ENCODE measurements at regions not wholly inside any gene's neighbourhood (a gene's known extent, or its start where the extent isn't known, plus 50 kb on each side); places are given as distances from the start of the nearest gene placed in this dataset.

DNA sequence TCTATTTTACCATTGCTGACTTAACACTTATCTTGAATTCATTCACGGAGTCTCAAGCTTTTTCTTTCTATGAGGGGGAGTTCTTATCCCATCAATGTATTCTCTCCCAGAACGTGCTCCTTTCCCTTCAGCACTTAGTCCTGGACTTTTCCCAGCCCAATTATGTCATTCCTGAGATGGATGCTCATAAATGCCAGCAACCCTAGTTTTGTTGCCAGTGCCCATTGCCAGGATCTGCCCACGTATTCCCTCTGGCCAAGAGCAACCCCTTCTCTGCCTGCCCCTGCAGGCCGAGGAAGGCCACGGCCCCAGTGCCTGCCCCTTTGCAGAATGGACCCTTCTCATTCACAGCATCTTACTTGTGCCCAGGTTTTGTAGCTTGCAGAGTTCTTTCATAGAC is 67.4 kb upstream of the PPP1R3C start:
- Mint-ChIP-seq H3K4me3 (ENCODE audit: low read depth, unreplicated experiment) (no peak overlapping the region), H3K27ac (ENCODE audit: unreplicated experiment) (no peak overlapping the region), H3K9me3 (ENCODE audit: low read depth, unreplicated experiment) (no peaks in the 10 kb centered on the region), H3K36me3 (ENCODE audit: insufficient read depth, unreplicated experiment) (no peaks in the 10 kb centered on the region), H3K27me3 (ENCODE audit: unreplicated experiment) (peaks cover 36% of the 10 kb centered on the region), H3K4me1 (ENCODE audit: low read depth, unreplicated experiment) (peaks cover 11% of the 10 kb centered on the region)
- TF ChIP-seq, protein P1, sequence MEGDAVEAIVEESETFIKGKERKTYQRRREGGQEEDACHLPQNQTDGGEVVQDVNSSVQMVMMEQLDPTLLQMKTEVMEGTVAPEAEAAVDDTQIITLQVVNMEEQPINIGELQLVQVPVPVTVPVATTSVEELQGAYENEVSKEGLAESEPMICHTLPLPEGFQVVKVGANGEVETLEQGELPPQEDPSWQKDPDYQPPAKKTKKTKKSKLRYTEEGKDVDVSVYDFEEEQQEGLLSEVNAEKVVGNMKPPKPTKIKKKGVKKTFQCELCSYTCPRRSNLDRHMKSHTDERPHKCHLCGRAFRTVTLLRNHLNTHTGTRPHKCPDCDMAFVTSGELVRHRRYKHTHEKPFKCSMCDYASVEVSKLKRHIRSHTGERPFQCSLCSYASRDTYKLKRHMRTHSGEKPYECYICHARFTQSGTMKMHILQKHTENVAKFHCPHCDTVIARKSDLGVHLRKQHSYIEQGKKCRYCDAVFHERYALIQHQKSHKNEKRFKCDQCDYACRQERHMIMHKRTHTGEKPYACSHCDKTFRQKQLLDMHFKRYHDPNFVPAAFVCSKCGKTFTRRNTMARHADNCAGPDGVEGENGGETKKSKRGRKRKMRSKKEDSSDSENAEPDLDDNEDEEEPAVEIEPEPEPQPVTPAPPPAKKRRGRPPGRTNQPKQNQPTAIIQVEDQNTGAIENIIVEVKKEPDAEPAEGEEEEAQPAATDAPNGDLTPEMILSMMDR (IDR thresholded peaks at IDR 0.05; ENCODE audit: unreplicated experiment), result no peak
- intact Hi-C loops (cut with micrococcal nuclease; ENCODE audit: unreplicated experiment), result no loop called here
- BruUV-seq (replicated peaks), result no TSS peak
- CTCF ChIA-PET, result no interaction called here
- no peak for DNase-seq

GRCh38 chr10:91698258-91698657 is 65.4 kb upstream of the PPP1R3C start:
- Mint-ChIP-seq H3K9me3 (ENCODE audit: low read depth, unreplicated experiment) (no peaks in the 10 kb centered on the region), H3K36me3 (ENCODE audit: insufficient read depth, unreplicated experiment) (no peaks in the 10 kb centered on the region), H3K4me1 (ENCODE audit: low read depth, unreplicated experiment) (peaks cover 11% of the 10 kb centered on the region), H3K4me3 (ENCODE audit: low read depth, unreplicated experiment) (no peak overlapping the region), H3K27me3 (ENCODE audit: unreplicated experiment) (peaks cover 36% of the 10 kb centered on the region), H3K27ac (ENCODE audit: unreplicated experiment) (no peak overlapping the region)
- CTCF ChIA-PET, result no interaction called here
- no peak for DNase-seq
- intact Hi-C loops (cut with micrococcal nuclease; ENCODE audit: unreplicated experiment), result no loop called here
- no TSS peak for BruUV-seq (replicated peaks)
- TF ChIP-seq, protein P1 (IDR thresholded peaks at IDR 0.05; ENCODE audit: unreplicated experiment), result no peak

DNA sequence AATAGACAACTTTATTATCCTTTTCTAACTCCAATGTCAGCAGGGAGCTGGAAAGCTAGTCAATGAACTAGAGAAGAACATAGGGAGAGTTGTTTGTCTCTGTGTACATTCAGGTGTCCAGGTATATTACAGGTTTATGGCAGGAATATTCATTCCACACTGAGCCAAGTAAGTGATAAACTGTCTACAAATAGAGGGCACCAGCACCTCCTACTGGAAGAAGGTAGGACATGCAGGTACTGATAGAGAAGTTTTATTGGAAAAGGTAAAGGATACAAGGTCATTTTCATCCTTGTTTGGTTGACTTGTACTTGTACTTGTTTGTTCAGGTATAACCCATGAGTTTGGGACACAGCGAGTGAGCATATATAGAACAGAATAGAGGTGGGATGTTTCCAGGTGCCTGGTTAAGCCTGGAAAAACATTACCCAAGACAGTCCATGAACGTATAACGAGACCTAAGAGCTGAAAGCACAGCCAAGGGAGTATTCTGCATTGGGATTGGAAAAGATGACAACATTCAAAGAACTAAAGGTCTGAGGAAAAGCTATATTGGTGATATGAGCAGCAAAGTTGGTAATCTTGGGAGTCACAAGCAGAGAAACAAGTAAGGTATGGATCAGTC is 61.4 kb upstream of the PPP1R3C start:
- TF ChIP-seq, protein P1 (IDR thresholded peaks at IDR 0.05; ENCODE audit: unreplicated experiment), result peak; percentile 21
- H3K36me3 Mint-ChIP-seq (ENCODE audit: insufficient read depth, unreplicated experiment), result no peaks in the 10 kb centered on the region
- peaks cover 13% of the 10 kb centered on the region for H3K4me1 Mint-ChIP-seq (ENCODE audit: low read depth, unreplicated experiment)
- H3K4me3 Mint-ChIP-seq (ENCODE audit: low read depth, unreplicated experiment), result no peak overlapping the region
- no peaks in the 10 kb centered on the region for H3K27me3 Mint-ChIP-seq (ENCODE audit: unreplicated experiment)
- no TSS peak for BruUV-seq (replicated peaks)
- peak; percentile 25 for DNase-seq
- CTCF ChIA-PET, result interaction anchor here (1.9 kb wide), 1 partner anchor 51 kb away, joined by 6 read pairs; no protein-coding TSS in a partner anchor
- H3K27ac Mint-ChIP-seq (ENCODE audit: unreplicated experiment), result no peak overlapping the region
- no peaks in the 10 kb centered on the region for H3K9me3 Mint-ChIP-seq (ENCODE audit: low read depth, unreplicated experiment)
- intact Hi-C loops (cut with micrococcal nuclease; ENCODE audit: unreplicated experiment), result loop anchor here (1.0 to 5.0 kb wide), 2 partner anchors 51 to 307 kb away; no protein-coding TSS in a partner anchor

GRCh38 chr10:91691981-91692380 is 59.1 kb upstream of the PPP1R3C start:
- TF ChIP-seq, protein P1 (IDR thresholded peaks at IDR 0.05; ENCODE audit: unreplicated experiment), result no peak
- no peaks in the 10 kb centered on the region for H3K9me3 Mint-ChIP-seq (ENCODE audit: low read depth, unreplicated experiment)
- CTCF ChIA-PET, result no interaction called here
- no peak for DNase-seq
- no peak overlapping the region for H3K4me3 Mint-ChIP-seq (ENCODE audit: low read depth, unreplicated experiment)
- no peaks in the 10 kb centered on the region for H3K36me3 Mint-ChIP-seq (ENCODE audit: insufficient read depth, unreplicated experiment)
- no peaks in the 10 kb centered on the region for H3K27me3 Mint-ChIP-seq (ENCODE audit: unreplicated experiment)
- H3K27ac Mint-ChIP-seq (ENCODE audit: unreplicated experiment), result no peak overlapping the region
- BruUV-seq (replicated peaks), result no TSS peak
- H3K4me1 Mint-ChIP-seq (ENCODE audit: low read depth, unreplicated experiment), result peaks cover 13% of the 10 kb centered on the region
- intact Hi-C loops (cut with micrococcal nuclease; ENCODE audit: unreplicated experiment), result loop anchor here (5.0 kb wide), 1 partner anchor 305 kb away; no protein-coding TSS in a partner anchor

Measured in Calu3 (cell line).